GM18517 (cell line): ENCODE measurements at regions not wholly inside any gene's neighbourhood (a gene's known extent, or its start where the extent isn't known, plus 50 kb on each side); places are given as distances from the start of the nearest gene placed in this dataset.
"Not testable (repeated sequence)": the region's sequence is repeated elsewhere in the genome, so short reads cannot be mapped to it uniquely, and the experiment has no call there.

Experiments used
- ATAC-seq: cut with Tn5 transposase; IDR thresholded peaks from one replicate; pipeline ENCODE4 v1.9.1; 2021; ENCODE audit warnings: mild to moderate bottlenecking, moderate library complexity; ENCODE audit not compliant: unreplicated experiment

- no peak for ATAC-seq
Measured at GRCh38 chr4:134911941-134912340, 710.4 kb upstream of the PABPC4L start.

GRCh38 chr4:134906404-134907023 is 704.9 kb upstream of the PABPC4L start:
- no peak for ATAC-seq

GRCh38 chr4:134905061-134905460 is 703.5 kb upstream of the PABPC4L start:
- no peak for ATAC-seq

DNA sequence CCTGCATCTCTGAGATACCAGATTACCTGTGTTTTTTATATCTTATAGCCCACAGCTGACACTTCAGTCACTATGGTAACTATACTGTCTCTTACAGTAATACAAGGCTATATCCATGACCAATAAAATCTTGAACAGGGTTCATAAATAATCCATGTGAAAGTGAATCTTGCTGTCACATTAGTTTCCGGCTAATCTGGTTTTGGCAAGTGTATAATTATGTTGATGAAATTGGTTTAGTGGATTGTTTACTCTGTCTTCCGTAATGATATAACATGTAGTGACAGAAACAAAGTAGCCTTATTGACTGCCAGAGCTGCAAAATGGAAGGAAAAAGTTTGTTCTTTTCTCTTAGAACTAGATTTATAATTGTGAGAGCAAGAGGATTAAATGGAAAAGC is 686.6 kb upstream of the PABPC4L start:
- ATAC-seq = no peak

GRCh38 chr4:134885436-134885835 is 683.8 kb upstream of the PABPC4L start:
- ATAC-seq = no peak

DNA sequence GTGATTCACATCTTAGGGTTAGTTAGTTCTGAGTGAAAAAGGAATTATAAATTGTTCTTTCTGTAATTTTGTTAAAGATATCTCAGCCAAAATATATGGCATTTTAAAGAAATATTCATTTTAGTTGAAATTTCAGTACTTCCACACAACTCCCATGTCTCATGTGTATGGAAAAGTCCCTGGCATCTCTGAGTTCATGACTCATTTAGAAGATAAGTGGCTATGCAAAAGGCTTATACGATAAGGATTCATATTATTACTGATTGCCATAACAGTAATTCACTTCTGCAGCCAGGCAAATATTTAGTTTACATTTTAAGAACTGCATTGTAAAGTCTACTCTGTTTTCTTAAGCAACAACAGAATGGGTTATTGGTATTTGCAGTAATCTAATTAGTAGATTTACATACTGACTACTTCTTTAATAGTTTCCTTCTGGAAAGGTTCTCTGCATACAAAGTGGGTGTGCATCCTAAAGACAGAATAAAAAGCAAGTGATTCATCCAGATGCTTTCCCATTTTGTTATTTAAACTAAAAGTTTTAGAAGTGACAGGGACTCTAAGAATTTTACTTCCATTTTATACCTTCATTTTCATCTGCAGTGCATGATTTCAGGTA is 682.4 kb upstream of the PABPC4L start:
- ATAC-seq = no peak

- no peak for ATAC-seq
Measured at GRCh38 chr4:134879019-134879418, 677.4 kb upstream of the PABPC4L start.

GRCh38 chr4:134867027-134867426 is 665.4 kb upstream of the PABPC4L start:
- ATAC-seq = no peak

DNA sequence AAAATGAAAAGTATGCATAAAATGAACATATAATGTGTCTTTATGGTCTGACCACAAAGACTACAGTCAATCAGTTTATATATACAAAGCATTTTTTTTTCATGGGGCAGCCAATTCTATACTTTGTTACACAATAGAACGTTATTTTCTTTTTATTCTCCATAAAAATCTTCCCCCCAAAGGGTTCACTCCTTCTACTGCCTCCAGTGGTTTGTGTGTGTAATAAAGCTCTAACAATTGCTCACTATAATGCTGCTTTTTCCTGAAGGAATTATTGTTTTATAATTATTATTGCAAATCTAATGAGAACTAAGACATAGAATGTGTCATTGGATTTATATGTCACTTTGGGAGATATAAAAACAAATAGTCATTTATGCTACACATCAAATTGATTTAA is 664.1 kb upstream of the PABPC4L start:
- ATAC-seq = no peak

DNA sequence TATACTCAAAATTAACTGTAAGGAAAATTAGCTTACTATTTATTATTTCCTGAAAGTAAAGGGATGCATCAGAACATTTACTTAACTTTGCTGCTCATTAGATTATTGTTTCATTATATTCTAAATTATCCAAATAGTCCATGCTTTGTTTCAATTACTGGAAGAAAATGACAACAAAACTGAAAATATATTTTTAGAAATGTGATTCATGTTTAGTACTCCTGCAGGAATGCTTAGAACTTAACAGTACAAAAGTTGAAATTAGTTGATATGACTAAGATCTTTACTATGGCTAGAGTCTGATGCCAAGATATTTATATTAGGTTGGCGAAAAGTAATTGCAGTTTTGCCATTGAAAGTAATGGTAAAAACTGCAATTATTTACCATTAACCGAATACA is 660.5 kb upstream of the PABPC4L start:
- no peak for ATAC-seq

DNA sequence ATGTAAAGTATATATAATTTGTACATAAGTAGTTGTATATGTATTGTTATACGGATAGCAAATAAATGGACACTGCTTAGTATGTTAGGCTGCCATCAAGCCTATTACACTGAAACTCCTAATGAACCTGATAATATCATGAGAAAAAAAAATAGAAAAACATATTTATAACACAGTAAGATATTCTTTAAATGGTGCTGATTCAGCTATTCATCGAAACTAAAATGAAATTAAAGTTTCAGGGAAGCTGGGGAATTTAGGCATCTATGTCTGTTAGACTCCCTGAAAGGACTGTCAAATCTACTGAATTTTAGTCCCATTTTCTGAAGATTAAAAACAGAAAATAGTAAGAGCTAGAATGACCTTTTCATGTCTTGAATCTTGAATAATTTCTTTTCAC is 647.1 kb upstream of the PABPC4L start:
- ATAC-seq = no peak

DNA sequence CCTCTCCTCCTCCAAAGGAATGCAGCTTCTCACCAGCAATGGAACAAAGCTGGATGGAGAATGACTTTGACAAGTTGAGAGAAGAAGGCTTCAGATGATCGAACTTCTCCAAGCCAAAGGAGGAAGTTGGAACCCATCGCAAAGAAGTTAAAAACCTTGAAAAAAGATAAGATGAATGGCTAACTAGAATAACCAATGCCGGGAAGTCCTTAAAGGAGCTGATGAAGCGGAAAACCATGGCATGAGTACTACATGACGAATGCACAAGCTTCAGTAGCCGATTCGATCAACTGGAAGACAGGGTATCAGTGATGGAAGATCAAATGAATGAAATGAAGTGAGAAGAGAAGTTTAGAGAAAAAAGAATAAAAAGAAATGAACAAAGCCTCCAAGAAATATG is 629.2 kb upstream of the PABPC4L start:
- not testable (repeated sequence) for ATAC-seq

DNA sequence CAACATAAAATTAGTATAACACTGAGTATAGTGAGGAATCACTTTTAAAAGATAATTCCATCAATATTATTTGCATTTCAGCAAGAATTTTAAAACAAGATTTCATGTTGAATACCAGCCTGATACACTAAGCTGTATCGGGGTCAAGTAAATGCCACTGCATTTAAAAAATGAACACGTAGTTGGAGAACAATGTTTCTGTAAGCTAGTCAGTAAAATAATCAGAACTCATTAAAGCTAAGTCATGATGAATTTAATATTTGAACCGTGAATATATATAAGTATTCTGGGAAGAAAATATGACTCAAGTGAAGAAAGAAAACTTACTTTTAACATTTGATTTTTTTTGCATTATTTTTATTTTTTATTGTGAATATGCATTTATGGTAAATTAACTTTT is 611.0 kb upstream of the PABPC4L start:
- no peak for ATAC-seq

GRCh38 chr4:134807231-134807745 is 605.7 kb upstream of the PABPC4L start:
- no peak for ATAC-seq

DNA sequence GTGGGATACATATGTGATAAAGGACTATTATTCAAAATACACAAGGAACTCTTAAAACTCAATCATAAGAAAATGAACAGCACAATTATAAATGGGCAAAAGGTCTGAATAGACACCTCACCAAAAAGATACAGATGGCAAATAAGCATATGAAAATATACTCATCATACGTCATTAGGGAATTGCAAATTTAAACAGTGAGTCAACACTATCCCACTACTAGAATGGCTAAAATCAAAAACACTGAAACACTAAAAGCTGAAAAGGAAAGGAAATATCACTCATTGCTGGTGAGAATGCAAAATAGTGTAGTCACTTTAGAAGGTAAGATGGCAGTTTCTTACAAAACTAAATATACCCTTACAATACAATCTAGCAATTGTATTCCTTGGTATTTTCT is 597.0 kb upstream of the PABPC4L start:
- no peak for ATAC-seq

- ATAC-seq = no peak
Measured at GRCh38 chr4:134787315-134787714, 585.7 kb upstream of the PABPC4L start.

DNA sequence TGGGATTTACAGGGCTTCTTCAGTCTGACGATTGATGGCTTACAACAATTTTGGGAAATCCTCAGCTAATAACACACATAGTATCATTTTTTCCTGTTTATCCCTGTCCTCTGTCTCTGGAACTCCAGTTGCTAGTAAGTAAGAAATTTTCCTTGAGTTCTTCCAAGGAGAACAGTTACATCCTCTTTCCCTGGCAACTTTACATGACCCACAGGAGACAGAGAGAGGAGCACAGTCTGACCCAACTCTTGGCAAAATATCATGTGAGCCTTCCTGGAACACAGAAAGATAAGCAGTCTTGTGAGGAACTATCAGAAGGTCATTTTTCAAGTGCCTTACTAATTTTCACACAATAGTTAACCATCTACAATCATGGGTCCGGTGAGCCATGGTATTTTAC is 578.7 kb upstream of the PABPC4L start:
- no peak for ATAC-seq

GRCh38 chr4:134777606-134778005 is 576.0 kb upstream of the PABPC4L start:
- no peak for ATAC-seq

GRCh38 chr4:134773497-134774000 is 572.0 kb upstream of the PABPC4L start:
- ATAC-seq = no peak

DNA sequence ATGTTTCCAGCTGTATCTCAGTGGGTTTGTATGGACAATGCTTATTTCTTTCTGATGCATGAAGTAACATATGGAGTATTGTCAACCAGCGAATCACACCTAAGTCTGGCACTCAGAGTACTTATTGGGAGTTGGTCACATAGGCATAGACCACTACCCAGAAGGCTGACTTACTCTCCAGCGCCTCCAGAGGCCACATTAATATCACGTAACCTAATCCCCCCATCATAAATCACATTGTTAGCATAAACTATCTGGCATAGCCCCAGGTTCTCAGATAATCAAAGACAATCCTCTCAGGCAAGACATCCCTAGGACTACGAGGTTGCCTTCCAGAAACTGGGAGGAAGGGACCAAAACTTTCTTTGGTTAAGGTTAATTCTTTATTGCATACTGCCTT is 560.5 kb upstream of the PABPC4L start:
- ATAC-seq = no peak

DNA sequence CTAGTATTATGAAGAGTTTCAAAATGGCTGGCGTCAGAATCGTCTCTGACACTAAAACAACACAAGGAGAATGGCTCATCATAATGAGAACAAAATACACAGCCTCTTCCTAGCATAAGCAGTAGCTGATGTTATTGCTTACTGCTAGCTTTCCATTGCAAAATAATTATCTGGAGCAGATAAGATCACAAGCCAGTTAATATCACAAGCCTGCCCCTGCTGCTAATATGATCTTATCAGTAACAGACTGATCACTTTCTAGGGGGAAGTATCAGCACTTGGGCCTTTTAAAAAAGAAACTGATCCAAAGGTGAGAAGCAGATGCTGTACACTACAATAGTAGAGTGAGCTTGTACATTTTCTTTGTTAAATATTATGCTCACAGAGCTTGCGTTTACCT is 554.8 kb upstream of the PABPC4L start:
- no peak for ATAC-seq

DNA sequence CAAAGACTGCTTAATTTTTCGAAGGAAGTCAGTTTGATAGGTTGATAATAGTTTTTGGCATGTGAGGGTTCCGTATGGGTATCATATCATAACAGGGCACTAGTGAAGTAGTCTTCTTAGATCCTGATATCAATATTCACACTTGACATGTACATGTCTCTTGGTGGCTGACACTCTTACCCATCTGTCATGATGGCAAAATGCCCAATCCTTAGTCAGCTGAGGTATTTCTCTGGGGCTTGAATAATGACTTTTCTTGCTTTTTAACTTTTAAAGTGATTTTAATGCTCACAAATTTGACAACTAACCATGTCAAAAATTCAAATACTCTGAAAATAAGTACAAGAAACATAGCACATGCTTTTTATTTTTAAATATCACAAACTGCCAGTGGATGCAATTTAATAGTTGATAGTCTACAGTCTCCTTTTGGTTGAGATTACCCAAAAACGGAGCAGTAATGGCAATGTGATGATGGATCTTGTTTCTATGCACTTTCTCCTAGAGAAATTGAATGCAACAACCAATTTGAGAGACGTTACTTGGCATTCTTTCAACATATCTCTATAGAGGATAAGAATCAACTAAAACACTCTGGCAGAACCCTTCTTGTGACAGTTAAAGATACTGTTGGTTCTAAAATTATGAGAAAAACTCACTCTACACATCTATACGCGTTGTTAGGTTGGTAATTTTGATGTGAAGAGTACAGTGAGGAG is 552.9 kb upstream of the PABPC4L start:
- ATAC-seq = no peak
